Mucosa of descending colon (tissue), 3 donors: ENCODE measurements at regions not wholly inside any gene's neighbourhood (a gene's known extent, or its start where the extent isn't known, plus 50 kb on each side); places are given as distances from the start of the nearest gene placed in this dataset.
"Not testable (repeated sequence)": the region's sequence is repeated elsewhere in the genome, so short reads cannot be mapped to it uniquely, and the experiment has no call there.

ENCODE experiments used
- ATAC-seq: fragments of 200-7000 bp; cut with Tn5 transposase; one replicate; pipeline ENCODE4 v1.9.1; 2020; ENCODE audit warnings: mild to moderate bottlenecking, moderate library complexity
- DNase-seq, 3 donors: peaks; one replicate each; pipeline ENCODE4 v3.0.0-alpha.2; 2020
- H3K36me3 ChIP-seq: fragments of 200-600 bp; one replicate; pipeline ENCODE4 v1.8.0; 2021; ENCODE audit warnings: low read depth, mild to moderate bottlenecking
- H3K4me1 ChIP-seq: fragments of 200-600 bp; one replicate; pipeline ENCODE4 v1.8.0; 2021; ENCODE audit warnings: low read depth, mild to moderate bottlenecking
- H3K4me3 ChIP-seq: fragments of 200-600 bp; one replicate; pipeline ENCODE4 v1.8.0; 2021; ENCODE audit warnings: mild to moderate bottlenecking
- H3K9me3 ChIP-seq: fragments of 200-600 bp; one replicate; pipeline ENCODE4 v1.8.0; 2021; ENCODE audit warnings: mild to moderate bottlenecking
- intact Hi-C, 2 donors: fragments of 100-400 bp; cut with DNase I in 1 of 2; cut with micrococcal nuclease in 1 of 2; formaldehyde crosslinking; loops; one replicate each; pipeline versions ENCODE4 v1.11.0 to v1.11.1; 2022; cut with DNase I, micrococcal nuclease
- TF ChIP-seq, protein P1 (sequence below): fragments of 200-600 bp; IDR thresholded peaks from one replicate; pipeline ENCODE4 v1.8.0; 2022; ENCODE audit warnings: antibody characterized with exemption, mild to moderate bottlenecking
- donor health status: DM: no; HTN: no; CAD: no; lungs with moderate emphysema.
- donor health status: DM: no; HTN: no; CAD: no.
- donor health status: DM: no; HTN: yes; CAD: no.

DNA sequence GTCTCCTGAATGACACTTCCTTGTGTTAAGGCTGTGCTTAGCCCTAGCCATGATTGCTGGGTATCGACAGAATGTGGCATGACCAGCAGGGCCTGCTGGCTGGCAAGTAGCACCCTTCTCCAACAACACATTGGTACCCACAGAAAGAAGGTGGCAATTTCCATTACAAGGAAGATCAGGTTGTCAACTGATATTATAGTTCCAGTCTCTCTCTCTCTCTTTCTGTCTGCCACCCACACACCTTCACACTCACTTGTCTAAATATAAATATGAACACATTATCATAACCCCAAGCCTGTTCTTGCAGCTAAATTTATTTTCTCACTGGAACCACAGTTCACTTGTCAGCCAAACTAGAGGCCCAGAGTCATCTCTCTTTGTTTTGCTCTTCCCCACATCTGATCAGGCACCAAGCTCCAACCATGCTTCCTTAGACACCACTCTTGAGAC, 408.1 kb upstream of the PIK3R1 start:
- ATAC-seq = no peak
- no peak for DNase-seq
- Histone ChIP-seq H3K36me3 (no peaks in the 10 kb centered on the region), H3K4me1 (no peaks in the 10 kb centered on the region), H3K9me3 (no peaks in the 10 kb centered on the region), H3K4me3 (no peak overlapping the region)
- intact Hi-C loops = no loop called here
- TF ChIP-seq, protein P1, sequence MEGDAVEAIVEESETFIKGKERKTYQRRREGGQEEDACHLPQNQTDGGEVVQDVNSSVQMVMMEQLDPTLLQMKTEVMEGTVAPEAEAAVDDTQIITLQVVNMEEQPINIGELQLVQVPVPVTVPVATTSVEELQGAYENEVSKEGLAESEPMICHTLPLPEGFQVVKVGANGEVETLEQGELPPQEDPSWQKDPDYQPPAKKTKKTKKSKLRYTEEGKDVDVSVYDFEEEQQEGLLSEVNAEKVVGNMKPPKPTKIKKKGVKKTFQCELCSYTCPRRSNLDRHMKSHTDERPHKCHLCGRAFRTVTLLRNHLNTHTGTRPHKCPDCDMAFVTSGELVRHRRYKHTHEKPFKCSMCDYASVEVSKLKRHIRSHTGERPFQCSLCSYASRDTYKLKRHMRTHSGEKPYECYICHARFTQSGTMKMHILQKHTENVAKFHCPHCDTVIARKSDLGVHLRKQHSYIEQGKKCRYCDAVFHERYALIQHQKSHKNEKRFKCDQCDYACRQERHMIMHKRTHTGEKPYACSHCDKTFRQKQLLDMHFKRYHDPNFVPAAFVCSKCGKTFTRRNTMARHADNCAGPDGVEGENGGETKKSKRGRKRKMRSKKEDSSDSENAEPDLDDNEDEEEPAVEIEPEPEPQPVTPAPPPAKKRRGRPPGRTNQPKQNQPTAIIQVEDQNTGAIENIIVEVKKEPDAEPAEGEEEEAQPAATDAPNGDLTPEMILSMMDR = no peak

DNA sequence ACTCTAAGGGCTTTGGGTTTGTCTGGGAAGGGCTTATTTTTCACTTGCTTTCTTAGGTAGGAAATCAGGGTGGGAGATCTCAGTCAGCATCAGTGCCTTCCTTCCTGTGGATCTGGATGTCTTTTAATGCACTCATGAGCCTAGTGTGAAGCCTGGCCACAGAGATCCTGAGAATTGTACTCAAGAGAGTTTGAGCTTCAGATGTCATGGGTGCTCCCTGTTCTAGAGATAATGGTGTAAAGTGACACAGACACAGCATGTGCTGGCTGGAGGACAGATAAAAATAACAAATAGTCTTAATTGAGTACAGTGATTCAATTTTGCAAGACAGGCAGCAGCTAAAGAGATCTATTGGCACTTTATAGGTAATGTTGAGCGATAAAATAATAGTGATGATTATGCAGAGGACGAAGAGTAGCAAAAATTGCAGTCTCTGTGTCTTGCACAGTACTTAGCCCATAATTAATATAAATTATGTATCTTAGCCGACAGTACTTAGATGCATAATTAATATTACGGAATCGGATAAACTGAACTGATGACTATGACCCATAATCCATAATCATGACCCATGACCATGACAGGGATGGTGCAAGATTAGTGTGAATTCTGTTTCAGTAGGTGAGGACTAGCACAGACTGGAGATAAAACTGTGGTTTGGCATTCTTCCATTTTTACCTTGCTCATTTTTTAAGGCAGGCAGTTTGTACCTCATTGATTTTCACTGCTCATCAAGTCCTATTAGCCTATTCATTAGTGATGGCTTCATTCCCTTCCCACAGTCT, 408.7 kb upstream of the PIK3R1 start:
- ATAC-seq (no peak), DNase-seq (no peak)
- H3K36me3 ChIP-seq = no peaks in the 10 kb centered on the region
- no peaks in the 10 kb centered on the region for H3K4me1 ChIP-seq
- intact Hi-C loops = no loop called here
- TF ChIP-seq, protein P1 = no peak
- no peaks in the 10 kb centered on the region for H3K9me3 ChIP-seq
- no peak overlapping the region for H3K4me3 ChIP-seq

DNA sequence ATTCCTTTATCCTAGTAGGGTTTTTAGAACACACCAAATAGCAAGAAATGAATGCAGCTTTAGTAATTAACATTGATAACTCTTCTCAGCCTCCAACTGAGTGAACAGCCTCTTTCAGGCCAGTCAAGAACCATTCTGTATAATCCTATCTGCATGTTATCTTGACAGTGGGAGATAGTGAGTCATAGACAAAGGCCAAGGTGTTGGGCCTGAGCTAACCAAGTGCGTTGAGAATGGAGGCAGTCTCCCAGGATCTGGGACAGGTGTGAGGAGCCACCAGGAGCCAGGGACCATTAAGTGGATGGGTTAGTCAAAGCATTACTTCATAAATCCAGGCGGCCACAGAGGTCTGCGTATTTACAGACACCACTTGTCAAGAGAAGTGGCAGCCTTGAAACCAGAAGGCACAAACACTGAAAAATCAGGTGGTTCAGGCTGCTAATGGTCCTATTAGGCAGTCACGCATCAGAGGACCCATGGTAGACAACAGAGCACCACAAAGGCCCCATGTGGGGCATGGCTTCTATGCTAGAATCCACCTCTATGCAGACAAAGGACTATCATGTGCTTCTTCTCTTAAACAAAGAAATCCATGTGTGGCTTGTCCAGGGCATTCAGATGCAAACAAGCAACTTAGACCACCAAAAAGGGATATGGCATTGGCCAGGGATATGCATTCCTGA, 409.7 kb upstream of the PIK3R1 start:
- Histone ChIP-seq H3K4me3 (no peak overlapping the region), H3K4me1 (no peaks in the 10 kb centered on the region), H3K36me3 (no peaks in the 10 kb centered on the region), H3K9me3 (no peaks in the 10 kb centered on the region)
- ATAC-seq (no peak), DNase-seq (no peak)
- intact Hi-C loops = no loop called here
- TF ChIP-seq, protein P1 = no peak

DNA sequence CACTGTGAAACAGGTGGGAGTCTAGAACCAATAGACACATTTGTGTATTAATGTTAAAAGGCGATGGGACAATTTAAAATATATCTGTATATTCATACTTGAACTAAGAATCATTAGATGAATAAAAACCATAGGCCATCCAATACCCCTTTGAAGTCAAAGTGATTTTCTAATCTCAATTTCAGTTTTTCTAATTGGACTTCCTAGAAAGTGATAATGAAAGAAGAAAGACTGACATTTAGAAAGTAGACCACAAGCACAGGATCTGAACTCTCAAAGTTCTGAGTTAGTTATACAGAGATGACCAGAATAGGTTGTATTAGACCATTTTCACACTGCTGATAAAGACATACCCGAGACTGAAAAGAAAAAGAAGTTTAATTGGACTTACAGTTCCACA, 412.8 kb upstream of the PIK3R1 start:
- intact Hi-C loops = no loop called here
- Histone ChIP-seq H3K36me3 (no peaks in the 10 kb centered on the region), H3K4me3 (no peak overlapping the region), H3K4me1 (no peaks in the 10 kb centered on the region), H3K9me3 (no peaks in the 10 kb centered on the region)
- DNase-seq = no peak
- ATAC-seq = no peak
- TF ChIP-seq, protein P1 = no peak

DNA sequence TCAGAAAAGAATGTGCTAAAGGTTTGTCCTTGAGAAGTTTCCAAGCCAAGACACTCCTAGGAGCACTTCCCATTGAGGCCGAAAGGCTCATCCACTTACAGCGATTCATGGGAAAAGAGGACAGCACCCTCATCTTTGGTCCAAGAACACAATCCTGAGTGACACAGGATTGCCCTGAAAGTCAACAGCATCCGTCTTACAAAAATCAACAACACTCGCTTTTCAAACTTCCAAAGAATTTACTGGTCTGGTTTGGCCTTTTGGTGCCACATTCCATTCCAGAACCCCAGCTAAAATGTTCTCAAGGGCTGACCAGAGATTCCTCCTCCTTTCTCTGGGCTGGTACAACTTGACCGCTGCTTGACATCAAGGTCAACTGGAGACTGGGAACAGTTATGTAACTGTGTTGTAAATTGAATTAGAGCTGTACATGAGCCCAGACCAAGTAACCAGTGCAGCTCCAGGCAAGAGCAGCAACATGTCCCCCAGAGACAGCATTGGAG, 415.8 kb upstream of the PIK3R1 start:
- intact Hi-C loops = no loop called here
- H3K4me1 ChIP-seq = no peaks in the 10 kb centered on the region
- ATAC-seq (peak; percentile 25), DNase-seq (no peak)
- TF ChIP-seq, protein P1 = no peak
- no peak overlapping the region for H3K4me3 ChIP-seq
- H3K36me3 ChIP-seq = no peaks in the 10 kb centered on the region
- no peaks in the 10 kb centered on the region for H3K9me3 ChIP-seq

DNA sequence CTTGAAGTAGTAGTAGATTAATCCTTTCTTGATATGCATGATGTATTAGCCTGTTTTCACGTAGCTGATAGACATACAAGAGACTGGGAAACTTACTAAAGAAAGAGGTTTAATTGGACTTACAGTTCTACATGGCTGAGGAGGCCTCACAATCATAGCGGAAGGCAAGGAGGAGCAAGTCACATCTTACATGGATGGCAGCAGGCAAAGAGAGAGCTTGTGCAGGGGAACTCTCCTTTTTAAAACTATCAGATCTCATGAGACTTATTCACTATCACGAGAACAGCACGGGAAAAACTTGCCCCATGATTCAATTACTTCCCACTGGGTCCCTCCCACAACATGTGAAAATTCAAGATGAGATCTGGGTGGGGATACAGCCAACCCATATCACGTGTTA, 417.1 kb upstream of the PIK3R1 start:
- H3K9me3 ChIP-seq, H3K36me3 ChIP-seq, H3K4me1 ChIP-seq, ATAC-seq, H3K4me3 ChIP-seq, intact Hi-C loops, DNase-seq: not testable (repeated sequence)
